ENCODE measurements at regions not wholly inside any gene's neighbourhood (a gene's known extent, or its start where the extent isn't known, plus 50 kb on each side); places are given as distances from the start of the nearest gene placed in this dataset.

DNA sequence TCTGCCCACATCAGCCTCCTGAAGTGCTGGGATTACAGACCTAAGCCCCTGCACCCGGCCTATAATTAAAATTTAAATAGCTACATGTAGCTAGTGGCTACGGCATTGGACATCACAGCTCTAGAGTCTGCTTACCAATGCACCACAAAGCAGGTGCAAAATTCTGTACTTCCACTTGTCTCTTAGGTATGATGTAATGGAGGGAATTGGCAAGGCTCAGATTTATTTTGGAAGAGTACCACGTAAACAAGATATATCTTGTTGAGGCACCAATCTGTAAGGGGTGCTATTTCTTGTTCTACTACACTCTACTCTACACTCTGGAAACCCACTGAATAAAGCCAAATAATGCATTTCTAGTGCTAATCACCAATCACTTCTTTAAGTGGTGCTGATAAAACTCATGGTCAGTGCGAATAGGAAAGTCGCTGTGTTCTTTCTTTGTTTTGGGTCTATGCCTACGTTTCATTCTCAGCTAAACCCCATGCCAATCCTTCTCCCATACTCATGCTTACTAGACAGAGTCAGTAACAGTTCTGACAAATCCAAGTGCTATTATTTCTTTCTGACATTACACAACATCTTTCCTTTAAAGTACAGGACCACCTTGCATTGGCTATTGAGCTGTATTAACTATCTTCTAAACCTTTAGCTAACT, 92.3 kb downstream of the GC start:
- FAIRE-seq = no peak
- intact Hi-C loops (cut with micrococcal nuclease; ENCODE audit: unreplicated experiment) = no loop called here
- no TSS peak for BruUV-seq (replicated peaks)

More for the DNA sequence above, 92.3 kb downstream of the GC start:
- no peaks in the 10 kb centered on the region for H3K4me1 ChIP-seq (ENCODE audit: insufficient read depth, low read length)
- H3K27ac ChIP-seq (ENCODE audit: extremely low read length, insufficient read depth, low read length) = no peak overlapping the region
- no peak overlapping the region for H3K4me3 ChIP-seq (replicated peaks in 1 of 3; ENCODE audit: insufficient read depth in 1 of 3, low read depth in 2 of 3, low read length in 3 of 3)
- H3K36me3 ChIP-seq (replicated peaks in 1 of 2; ENCODE audit: control insufficient read depth in 1 of 2, insufficient read depth in 2 of 2, low read length in 2 of 2) = no peaks in the 10 kb centered on the region
- TF ChIP-seq ATF7-NPFF (CRISPR knock-in tag; IDR thresholded peaks at IDR 0.05; ENCODE audit: low read depth) = no peak
- no peak for TF ChIP-seq HDAC1 (CRISPR knock-in tag; IDR thresholded peaks at IDR 0.05)
- no peak for TF ChIP-seq GLMP (CRISPR knock-in tag; IDR thresholded peaks at IDR 0.05; ENCODE audit: borderline replicate concordance)
- no peak for TF ChIP-seq ZNF75D (CRISPR knock-in tag; IDR thresholded peaks at IDR 0.05; ENCODE audit: borderline replicate concordance)
- TF ChIP-seq ETS1 (CRISPR knock-in tag; IDR thresholded peaks at IDR 0.05) = no peak
- TF ChIP-seq ZNF713 (CRISPR knock-in tag; IDR thresholded peaks at IDR 0.05) = no peak
- TF ChIP-seq RNF2 (conservative IDR thresholded peaks at IDR 0.05; ENCODE audit: low read depth) = no peak
- TF ChIP-seq, protein P1, sequence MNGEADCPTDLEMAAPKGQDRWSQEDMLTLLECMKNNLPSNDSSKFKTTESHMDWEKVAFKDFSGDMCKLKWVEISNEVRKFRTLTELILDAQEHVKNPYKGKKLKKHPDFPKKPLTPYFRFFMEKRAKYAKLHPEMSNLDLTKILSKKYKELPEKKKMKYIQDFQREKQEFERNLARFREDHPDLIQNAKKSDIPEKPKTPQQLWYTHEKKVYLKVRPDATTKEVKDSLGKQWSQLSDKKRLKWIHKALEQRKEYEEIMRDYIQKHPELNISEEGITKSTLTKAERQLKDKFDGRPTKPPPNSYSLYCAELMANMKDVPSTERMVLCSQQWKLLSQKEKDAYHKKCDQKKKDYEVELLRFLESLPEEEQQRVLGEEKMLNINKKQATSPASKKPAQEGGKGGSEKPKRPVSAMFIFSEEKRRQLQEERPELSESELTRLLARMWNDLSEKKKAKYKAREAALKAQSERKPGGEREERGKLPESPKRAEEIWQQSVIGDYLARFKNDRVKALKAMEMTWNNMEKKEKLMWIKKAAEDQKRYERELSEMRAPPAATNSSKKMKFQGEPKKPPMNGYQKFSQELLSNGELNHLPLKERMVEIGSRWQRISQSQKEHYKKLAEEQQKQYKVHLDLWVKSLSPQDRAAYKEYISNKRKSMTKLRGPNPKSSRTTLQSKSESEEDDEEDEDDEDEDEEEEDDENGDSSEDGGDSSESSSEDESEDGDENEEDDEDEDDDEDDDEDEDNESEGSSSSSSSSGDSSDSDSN (CRISPR knock-in tag; IDR thresholded peaks at IDR 0.05) = no peak
- no peak for TF ChIP-seq FOSL2 (CRISPR knock-in tag; IDR thresholded peaks at IDR 0.05)
- no peak for TF ChIP-seq TCF7L2 (IDR thresholded peaks at IDR 0.05; ENCODE audit: low read depth, low read length)
- no peak for TF ChIP-seq ZFYVE20 (CRISPR knock-in tag; IDR thresholded peaks at IDR 0.05; ENCODE audit: borderline replicate concordance, low read depth)
- no peak for TF ChIP-seq SYNCRIP (IDR thresholded peaks at IDR 0.05; ENCODE audit: insufficient read depth, low read depth, low read length)
- no peak for TF ChIP-seq ETV5 (CRISPR knock-in tag; IDR thresholded peaks at IDR 0.05; ENCODE audit: borderline replicate concordance)
- TF ChIP-seq SP4 (CRISPR knock-in tag; IDR thresholded peaks at IDR 0.05) = no peak
- no peak for TF ChIP-seq CCAR2 (optimal IDR thresholded peaks at IDR 0.05; ENCODE audit: low read depth, low read length)
- no peak overlapping the region for H3K4me2 ChIP-seq (ENCODE audit: low read depth, low read length)
- H2AFZ ChIP-seq (ENCODE audit: low read length) = no peak overlapping the region
- in situ Hi-C loops (cut with HindIII; ENCODE audit: extremely low pct_ligation_motif_present, low pct_unique_long_range_greater_than_20kb) = no loop called here
- H3K9me3 ChIP-seq (ENCODE audit: low read length) = no peaks in the 10 kb centered on the region
- ChIA-PET CTCF (ENCODE audit: low intra/inter-chr PET ratio, low total read pairs) (no interaction called here), POLR2A (no interaction called here)
- no peak for DNase-seq (ENCODE audit: low spot score)
- no peaks in the 10 kb centered on the region for H3K27me3 ChIP-seq (ENCODE audit: control insufficient read depth in 1 of 2, insufficient read depth in 2 of 2, low read length in 2 of 2)
- no peak for ATAC-seq
- H4K20me1 ChIP-seq (ENCODE audit: insufficient read depth, low read length) = no peaks in the 10 kb centered on the region
- no peaks in the 10 kb centered on the region for H3K79me2 ChIP-seq (ENCODE audit: insufficient read depth, low read length)
- H3K9ac ChIP-seq (ENCODE audit: insufficient read depth, low read depth, low read length) = no peak overlapping the region
- WGBS (ENCODE audit: low lambda C conversion rate) = 31% methylated on average over 6 of the region's 6 CpGs

Measured in HepG2 (cell line).